H1 (cell line): ENCODE measurements at regions not wholly inside any gene's neighbourhood (a gene's known extent, or its start where the extent isn't known, plus 50 kb on each side); places are given as distances from the start of the nearest gene placed in this dataset.
"Not testable (repeated sequence)": the region's sequence is repeated elsewhere in the genome, so short reads cannot be mapped to it uniquely, and the experiment has no call there.

ENCODE experiments used
- CTCF ChIA-PET: fragments of 300-600 bp; sonication (Branson Sonifier 250); formaldehyde crosslinking; loops from one replicate; lab custom pipeline; 2021; ENCODE audit not compliant: partially characterized antibody; lab: Charles Lee
- POLR2A ChIA-PET: fragments of 300-600 bp; sonication (Branson Sonifier 250); formaldehyde crosslinking; loops from one replicate; lab custom pipeline; 2021; ENCODE audit warnings: inconsistent platforms; ENCODE audit not compliant: partially characterized antibody; lab: Charles Lee
- DNase-seq, 2 experiments: peaks; one replicate each; pipeline versions ENCODE4 v3.0.0 to v3.0.0-alpha.2; 2010 to 2022; ENCODE audit warnings: low spot score in 2 of 2, low read depth in 1 of 2, mixed read lengths in 1 of 2
- FAIRE-seq: peaks from 2 replicates; lab custom pipeline; 2011; peaks lifted over from hg19 to GRCh38; lab: Jason Lieb, UNC
- H2AFZ ChIP-seq: 2 replicates; pipeline ENCODE4 v1.8.1; 2012; ENCODE audit warnings: low read length, inconsistent platforms
- H2AK5ac ChIP-seq: 2 replicates; pipeline ENCODE4 v1.6.1; 2013; ENCODE audit warnings: low read depth, low read length
- H2BK120ac ChIP-seq: replicated peaks from 2 replicates; pipeline ENCODE3; 2013; ENCODE audit warnings: low read depth, low read length, inconsistent platforms
- H2BK12ac ChIP-seq: 2 replicates; pipeline ENCODE4 v1.6.1; 2013; ENCODE audit warnings: low read depth, low read length
- H2BK15ac ChIP-seq: 2 replicates; pipeline ENCODE4 v1.6.1; 2013; ENCODE audit warnings: low read length
- H2BK20ac ChIP-seq: 2 replicates; pipeline ENCODE4 v1.6.1; 2013; ENCODE audit warnings: low read length
- H2BK5ac ChIP-seq: 2 replicates; pipeline ENCODE4 v1.6.1; 2013; ENCODE audit warnings: low read depth, low read length
- H3K14ac ChIP-seq: 2 replicates; pipeline ENCODE4 v1.6.1; 2013; ENCODE audit warnings: inconsistent platforms; ENCODE audit not compliant: insufficient read length
- H3K18ac ChIP-seq: 2 replicates; pipeline ENCODE4 v1.6.1; 2013; ENCODE audit warnings: low read length; ENCODE audit errors: extremely low read depth
- H3K23ac ChIP-seq: 2 replicates; pipeline ENCODE4 v1.6.1; 2013; ENCODE audit warnings: inconsistent platforms; ENCODE audit not compliant: insufficient read length
- H3K23me2 ChIP-seq: 2 replicates; pipeline ENCODE4 v1.6.1; 2013; ENCODE audit warnings: low read depth, low read length
- H3K27ac ChIP-seq: 2 replicates; pipeline ENCODE4 v1.6.1; 2011; ENCODE audit warnings: low read depth, low read length, inconsistent platforms
- H3K27me3 ChIP-seq, 4 experiments: replicated peaks in 1 of 4; 1 replicate in 1 of 4; 2 replicates in 3 of 4; pipeline versions ENCODE4 v1.6.1 to v1.8.1; 2011 to 2013; ENCODE audit warnings: low read length in 3 of 4, mild to moderate bottlenecking in 3 of 4, inconsistent platforms in 2 of 4, mixed read lengths in 2 of 4, moderate library complexity in 1 of 4; ENCODE audit not compliant: control insufficient read depth in 3 of 4, insufficient read depth in 3 of 4; ENCODE audit errors: extremely low read depth in 1 of 4
- H3K36me3 ChIP-seq, 4 experiments: 2 replicates each; pipeline versions ENCODE4 v1.6.1 to v1.8.1; 2011 to 2013; ENCODE audit warnings: mild to moderate bottlenecking in 4 of 4, low read length in 3 of 4, moderate library complexity in 2 of 4, control low read depth in 1 of 4, inconsistent platforms in 1 of 4; ENCODE audit not compliant: insufficient read depth in 4 of 4, control insufficient read depth in 2 of 4
- H3K4ac ChIP-seq: replicated peaks from 2 replicates; pipeline ENCODE3; 2013; ENCODE audit warnings: low read length, low read depth, mixed read lengths, inconsistent platforms; ENCODE audit not compliant: insufficient read length
- H3K4me1 ChIP-seq, 4 experiments: replicated peaks in 1 of 4; 1 replicate in 1 of 4; 2 replicates in 3 of 4; pipeline versions ENCODE4 v1.6.1 to v1.8.1; 2011 to 2013; ENCODE audit warnings: low read length in 3 of 4, inconsistent platforms in 2 of 4, mixed read lengths in 1 of 4; ENCODE audit not compliant: insufficient read depth in 4 of 4, control insufficient read depth in 3 of 4
- H3K4me2 ChIP-seq, 2 experiments: 2 replicates each; pipeline versions ENCODE4 v1.6.1 to v1.8.1; 2011 to 2013; ENCODE audit warnings: low read depth in 2 of 2, low read length in 2 of 2, control low read depth in 1 of 2, inconsistent platforms in 1 of 2, mild to moderate bottlenecking in 1 of 2; ENCODE audit not compliant: insufficient read depth in 1 of 2
- H3K4me3 ChIP-seq, 4 experiments: fragments of 200-600, 300-600 bp in 1 of 4; sonication (generic), shearing (Covaris generic), sonication (Bioruptor Twin) in 1 of 4; 2 replicates each; pipeline versions ENCODE4 v1.5.1 to v1.8.1; 2011 to 2016; ENCODE audit warnings: low read length in 4 of 4, low read depth in 3 of 4, control low read depth in 2 of 4, inconsistent platforms in 2 of 4, mild to moderate bottlenecking in 2 of 4, mixed read lengths in 1 of 4, moderate library complexity in 1 of 4; ENCODE audit not compliant: insufficient read depth in 2 of 4; ENCODE audit errors: extremely low read depth in 1 of 4
- H3K56ac ChIP-seq: replicated peaks from 2 replicates; pipeline ENCODE3; 2013; ENCODE audit warnings: low read depth, mild to moderate bottlenecking, mixed read lengths, low read length, inconsistent platforms; ENCODE audit not compliant: insufficient read length
- H3K79me1 ChIP-seq: 2 replicates; pipeline ENCODE4 v1.6.1; 2013; ENCODE audit warnings: low read depth, low read length, control low read depth
- H3K79me2 ChIP-seq, 2 experiments: 2 replicates each; pipeline versions ENCODE4 v1.6.1 to v1.8.1; 2012 to 2013; ENCODE audit warnings: low read length in 2 of 2, mild to moderate bottlenecking in 2 of 2, inconsistent platforms in 1 of 2; ENCODE audit not compliant: insufficient read depth in 2 of 2, control insufficient read depth in 1 of 2
- H3K9ac ChIP-seq, 4 experiments: replicated peaks in 1 of 4; 1 replicate in 1 of 4; 2 replicates in 3 of 4; pipeline versions ENCODE4 v1.6.1 to v1.8.1; 2011 to 2013; ENCODE audit warnings: low read depth in 3 of 4, low read length in 3 of 4, control low read depth in 2 of 4, mild to moderate bottlenecking in 2 of 4, moderate library complexity in 2 of 4, inconsistent platforms in 1 of 4; ENCODE audit errors: extremely low read depth in 1 of 4
- H3K9me3 ChIP-seq, 2 experiments: 2 replicates each; pipeline versions ENCODE4 v1.6.1 to v1.8.1; 2012 to 2013; ENCODE audit warnings: mild to moderate bottlenecking in 2 of 2, moderate library complexity in 2 of 2, control low read depth in 1 of 2, inconsistent platforms in 1 of 2, low read depth in 1 of 2, low read length in 1 of 2, mixed read lengths in 1 of 2; ENCODE audit not compliant: insufficient read depth in 2 of 2
- H4K20me1 ChIP-seq, 2 experiments: replicated peaks in 1 of 2; 2 replicates each; pipeline versions ENCODE3 to v1.8.1; 2011 to 2013; ENCODE audit warnings: inconsistent platforms in 2 of 2, low read length in 2 of 2, mild to moderate bottlenecking in 1 of 2; ENCODE audit not compliant: insufficient read depth in 2 of 2, control insufficient read depth in 1 of 2
- H4K5ac ChIP-seq: 2 replicates; pipeline ENCODE4 v1.6.1; 2013; ENCODE audit warnings: low read length, low read depth, mixed read lengths, inconsistent platforms; ENCODE audit not compliant: insufficient read length
- H4K8ac ChIP-seq: 2 replicates; pipeline ENCODE4 v1.8.0; 2013; ENCODE audit warnings: mild to moderate bottlenecking, moderate library complexity, low read length, inconsistent platforms; ENCODE audit not compliant: insufficient read depth; ENCODE audit errors: extremely low read depth
- H4K91ac ChIP-seq: replicated peaks from 2 replicates; pipeline ENCODE3; 2013; ENCODE audit warnings: low read length, mixed read lengths, inconsistent platforms; ENCODE audit not compliant: insufficient read length
- WGBS, 2 experiments: shearing (Covaris generic) in 1 of 2; methylation state at CpG; one replicate each; pipeline versions ENCODE4 v1.1.6 to v1.1.7; 2013 to 2015; ENCODE audit warnings: low lambda C conversion rate in 2 of 2, mixed read lengths in 2 of 2, inconsistent platforms in 1 of 2, low coverage in 1 of 2, missing lambda C conversion rate in 1 of 2; ENCODE audit not compliant: insufficient replicate concordance in 2 of 2, insufficient coverage in 1 of 2, insufficient read length in 1 of 2; ENCODE audit errors: extremely low coverage in 1 of 2, missing lambda C conversion rate in 1 of 2; 5-methylcytosine and 5-hydroxymethylcytosine counted together

DNA sequence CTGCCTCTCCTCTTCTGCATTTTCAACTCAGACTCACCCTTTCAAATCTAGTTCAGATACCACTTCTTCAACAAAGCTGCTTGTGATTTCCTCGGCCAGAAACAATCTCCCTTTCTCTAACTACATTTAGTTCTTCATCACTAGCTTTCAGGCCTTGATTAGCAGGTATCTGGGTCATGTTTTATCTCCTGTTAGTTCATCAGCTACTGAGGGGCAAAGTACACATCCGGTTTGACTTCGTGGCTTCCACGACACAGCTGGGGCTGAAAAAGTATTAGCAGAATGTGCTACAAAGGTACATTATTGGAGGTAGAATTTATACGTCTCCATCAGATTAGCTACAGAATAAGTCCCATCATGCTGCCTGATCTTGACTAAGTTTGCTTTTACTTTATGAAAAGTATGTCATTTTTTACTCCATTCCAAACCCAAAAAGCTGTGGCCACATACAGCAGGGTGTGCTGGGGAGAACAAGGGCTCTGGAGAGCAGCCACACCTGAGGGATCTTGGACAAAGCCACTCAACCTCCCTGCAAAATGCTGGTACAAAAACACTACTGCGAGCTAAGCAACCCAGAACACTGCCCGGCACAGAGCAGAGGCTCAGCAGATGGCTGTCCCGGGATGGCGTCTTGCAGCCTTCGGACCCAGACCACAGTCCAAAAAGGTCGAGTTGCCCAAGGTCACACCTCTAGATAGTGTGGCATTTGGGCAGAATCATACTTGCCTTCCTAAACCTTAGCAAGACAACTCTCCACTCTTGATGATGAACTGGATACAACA, 120.5 kb upstream of the PRKX start:
- H2AFZ ChIP-seq, POLR2A ChIA-PET, H3K56ac ChIP-seq, H4K5ac ChIP-seq, H4K8ac ChIP-seq, H3K27ac ChIP-seq, H3K79me1 ChIP-seq, H3K9me3 ChIP-seq, DNase-seq, H3K14ac ChIP-seq, H4K91ac ChIP-seq, CTCF ChIA-PET, H3K4me1 ChIP-seq, H3K4me2 ChIP-seq, H2BK12ac ChIP-seq, H2BK20ac ChIP-seq, H3K23ac ChIP-seq, H2BK120ac ChIP-seq, H3K36me3 ChIP-seq, H3K18ac ChIP-seq, H3K23me2 ChIP-seq, H3K79me2 ChIP-seq, H4K20me1 ChIP-seq, H3K27me3 ChIP-seq, H3K4ac ChIP-seq, H2BK5ac ChIP-seq, H3K4me3 ChIP-seq, H2BK15ac ChIP-seq, FAIRE-seq, H3K9ac ChIP-seq, H2AK5ac ChIP-seq: not testable (repeated sequence)
- no CpG with 5 or more reads among the region's 11 CpGs for WGBS, 2 experiments

DNA sequence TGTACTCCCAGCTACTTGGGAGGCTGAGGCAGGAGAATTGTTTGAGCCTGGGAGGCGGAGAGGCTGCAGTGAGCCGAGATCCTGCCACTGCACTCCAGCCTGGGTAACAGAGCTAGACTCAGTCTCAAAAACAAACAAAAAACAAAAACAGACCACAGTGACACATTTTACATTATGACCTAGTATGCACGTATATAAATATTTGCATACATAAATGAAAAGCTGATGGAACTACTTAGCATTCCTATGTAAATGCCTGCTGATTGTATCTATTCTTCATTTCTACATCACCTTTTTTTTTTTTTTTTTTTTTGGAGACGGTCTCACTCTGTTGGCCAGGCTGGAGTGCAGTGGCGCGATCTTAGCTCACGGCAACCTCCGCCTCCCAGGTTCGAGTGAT, 116.6 kb upstream of the PRKX start:
- no CpG with 5 or more reads among the region's 9 CpGs for WGBS, 2 experiments

More for the DNA sequence above, 116.6 kb upstream of the PRKX start:
- H2AK5ac ChIP-seq, H3K56ac ChIP-seq, H3K4me1 ChIP-seq, H3K4ac ChIP-seq, H3K18ac ChIP-seq, H2BK15ac ChIP-seq, H3K14ac ChIP-seq, H3K79me1 ChIP-seq, H3K23me2 ChIP-seq, H3K23ac ChIP-seq, H4K5ac ChIP-seq, H4K91ac ChIP-seq, H3K4me2 ChIP-seq, H2BK20ac ChIP-seq, H2BK12ac ChIP-seq, CTCF ChIA-PET, H3K9ac ChIP-seq, DNase-seq, H3K4me3 ChIP-seq, H3K36me3 ChIP-seq, H3K79me2 ChIP-seq, H4K8ac ChIP-seq, H3K27me3 ChIP-seq, FAIRE-seq, H4K20me1 ChIP-seq, H2AFZ ChIP-seq, H3K27ac ChIP-seq, H3K9me3 ChIP-seq, H2BK5ac ChIP-seq, POLR2A ChIA-PET, H2BK120ac ChIP-seq: not testable (repeated sequence)
